ENCODE measurements at regions not wholly inside any gene's neighbourhood (a gene's known extent, or its start where the extent isn't known, plus 50 kb on each side); places are given as distances from the start of the nearest gene placed in this dataset.

GRCh38 chr2:128545829-128546228 lies 227.2 kb upstream of the HS6ST1 start:
- Histone ChIP-seq H3K36me3 (replicated peaks; ENCODE audit: insufficient read depth, low read length) (no peaks in the 10 kb centered on the region), H3K27ac (ENCODE audit: low read length) (no peak overlapping the region), H2AFZ (ENCODE audit: low read length) (no peak overlapping the region), H3K9me3 (replicated peaks; ENCODE audit: insufficient read depth, low read length) (no peaks in the 10 kb centered on the region), H3K4me1 (ENCODE audit: low read length) (no peaks in the 10 kb centered on the region), H3K79me2 (ENCODE audit: low read length) (no peaks in the 10 kb centered on the region), H3K9me2 (replicated peaks; ENCODE audit: insufficient read depth, low read length) (no peaks in the 10 kb centered on the region), H3K4me3 (ENCODE audit: low read length) (no peak overlapping the region), H3K9ac (ENCODE audit: low read length) (no peak overlapping the region), H4K20me1 (ENCODE audit: insufficient read depth, low read length) (no peaks in the 10 kb centered on the region), H3K4me2 (ENCODE audit: low read depth, low read length) (no peak overlapping the region), H3F3A (ENCODE audit: insufficient read depth, low read length) (no peaks in the 10 kb centered on the region), H3K27me3 (replicated peaks; ENCODE audit: insufficient read depth, low read length) (no peaks in the 10 kb centered on the region)
- TF ChIP-seq EZH2phosphoT487 (IDR thresholded peaks at IDR 0.05; ENCODE audit: low read length) (no peak), EZH2 (optimal IDR thresholded peaks at IDR 0.05; ENCODE audit: low read depth, low read length) (no peak), CTCF (IDR thresholded peaks at IDR 0.05; ENCODE audit: low read length) (no peak)
- no peak for DNase-seq

- no peaks in the 10 kb centered on the region for H3K27me3 ChIP-seq (replicated peaks; ENCODE audit: insufficient read depth, low read length)
- no peaks in the 10 kb centered on the region for H3K36me3 ChIP-seq (replicated peaks; ENCODE audit: insufficient read depth, low read length)
- no peaks in the 10 kb centered on the region for H3K9me2 ChIP-seq (replicated peaks; ENCODE audit: insufficient read depth, low read length)
- H2AFZ ChIP-seq (ENCODE audit: low read length): no peak overlapping the region
- no peak overlapping the region for H3K4me3 ChIP-seq (ENCODE audit: low read length)
- no peak overlapping the region for H3K27ac ChIP-seq (ENCODE audit: low read length)
- no peaks in the 10 kb centered on the region for H3K79me2 ChIP-seq (ENCODE audit: low read length)
- no peaks in the 10 kb centered on the region for H3F3A ChIP-seq (ENCODE audit: insufficient read depth, low read length)
- no peak for DNase-seq
- H3K4me1 ChIP-seq (ENCODE audit: low read length): no peaks in the 10 kb centered on the region
- H3K9ac ChIP-seq (ENCODE audit: low read length): no peak overlapping the region
- TF ChIP-seq EZH2phosphoT487 (IDR thresholded peaks at IDR 0.05; ENCODE audit: low read length): no peak
- H3K4me2 ChIP-seq (ENCODE audit: low read depth, low read length): no peak overlapping the region
- H3K9me3 ChIP-seq (replicated peaks; ENCODE audit: insufficient read depth, low read length): no peaks in the 10 kb centered on the region
- no peaks in the 10 kb centered on the region for H4K20me1 ChIP-seq (ENCODE audit: insufficient read depth, low read length)
Measured at GRCh38 chr2:128547667-128548066, 229.0 kb upstream of the HS6ST1 start.

- Histone ChIP-seq H3K4me3 (ENCODE audit: low read length) (no peak overlapping the region), H2AFZ (ENCODE audit: low read length) (no peak overlapping the region), H3K27ac (ENCODE audit: low read length) (no peak overlapping the region), H3K9ac (ENCODE audit: low read length) (no peak overlapping the region), H3K9me3 (replicated peaks; ENCODE audit: insufficient read depth, low read length) (no peaks in the 10 kb centered on the region), H3K9me2 (replicated peaks; ENCODE audit: insufficient read depth, low read length) (no peaks in the 10 kb centered on the region), H3K4me2 (ENCODE audit: low read depth, low read length) (no peak overlapping the region), H3K4me1 (ENCODE audit: low read length) (no peaks in the 10 kb centered on the region), H3K79me2 (ENCODE audit: low read length) (no peaks in the 10 kb centered on the region), H3K27me3 (replicated peaks; ENCODE audit: insufficient read depth, low read length) (no peaks in the 10 kb centered on the region), H3K36me3 (replicated peaks; ENCODE audit: insufficient read depth, low read length) (no peaks in the 10 kb centered on the region), H4K20me1 (ENCODE audit: insufficient read depth, low read length) (no peaks in the 10 kb centered on the region), H3F3A (ENCODE audit: insufficient read depth, low read length) (no peaks in the 10 kb centered on the region)
- DNase-seq: no peak
- no peak for TF ChIP-seq EZH2phosphoT487 (IDR thresholded peaks at IDR 0.05; ENCODE audit: low read length)
- no peak for TF ChIP-seq EZH2 (optimal IDR thresholded peaks at IDR 0.05; ENCODE audit: low read depth, low read length)
- no peak for TF ChIP-seq CTCF (IDR thresholded peaks at IDR 0.05; ENCODE audit: low read length)
Measured at GRCh38 chr2:128548461-128548891, 229.8 kb upstream of the HS6ST1 start.

GRCh38 chr2:128549094-128549493 lies 230.4 kb upstream of the HS6ST1 start:
- Histone ChIP-seq H3K27me3 (replicated peaks; ENCODE audit: insufficient read depth, low read length) (no peaks in the 10 kb centered on the region), H3K9me3 (replicated peaks; ENCODE audit: insufficient read depth, low read length) (no peaks in the 10 kb centered on the region), H4K20me1 (ENCODE audit: insufficient read depth, low read length) (no peaks in the 10 kb centered on the region), H3K79me2 (ENCODE audit: low read length) (no peaks in the 10 kb centered on the region), H3K9me2 (replicated peaks; ENCODE audit: insufficient read depth, low read length) (no peaks in the 10 kb centered on the region), H2AFZ (ENCODE audit: low read length) (no peak overlapping the region), H3K4me3 (ENCODE audit: low read length) (no peak overlapping the region), H3F3A (ENCODE audit: insufficient read depth, low read length) (no peaks in the 10 kb centered on the region), H3K36me3 (replicated peaks; ENCODE audit: insufficient read depth, low read length) (no peaks in the 10 kb centered on the region), H3K27ac (ENCODE audit: low read length) (no peak overlapping the region), H3K4me2 (ENCODE audit: low read depth, low read length) (no peak overlapping the region), H3K4me1 (ENCODE audit: low read length) (no peaks in the 10 kb centered on the region), H3K9ac (ENCODE audit: low read length) (no peak overlapping the region)
- no peak for DNase-seq
- no peak for TF ChIP-seq EZH2phosphoT487 (IDR thresholded peaks at IDR 0.05; ENCODE audit: low read length)
- TF ChIP-seq CTCF (IDR thresholded peaks at IDR 0.05; ENCODE audit: low read length): no peak
- TF ChIP-seq EZH2 (optimal IDR thresholded peaks at IDR 0.05; ENCODE audit: low read depth, low read length): no peak
